Germinal center (tissue), 1 donor: ENCODE measurements at regions not wholly inside any gene's neighbourhood (a gene's known extent, or its start where the extent isn't known, plus 50 kb on each side); places are given as distances from the start of the nearest gene placed in this dataset.
"Not testable (repeated sequence)": the region's sequence is repeated elsewhere in the genome, so short reads cannot be mapped to it uniquely, and the experiment has no call there.

Experiments
- DNase-seq: peaks from one replicate; pipeline ENCODE4 v3.0.0; 2012; ENCODE audit warnings: mixed read lengths, low spot score

GRCh38 chr2:64743739-64744330 is 90.1 kb upstream of the SERTAD2 start:
- DNase-seq = no peak

- no peak for DNase-seq
These were observed 91.8 kb upstream of the SERTAD2 start for GRCh38 chr2:64745562-64745961.

- not testable (repeated sequence) for DNase-seq
These were observed 94.0 kb upstream of the SERTAD2 start for GRCh38 chr2:64747690-64748091.

- DNase-seq = no peak
These were observed 94.4 kb upstream of the SERTAD2 start for GRCh38 chr2:64748147-64748546.

- DNase-seq = no peak
These were observed 94.8 kb upstream of the SERTAD2 start for GRCh38 chr2:64748561-64748960.

GRCh38 chr2:64749446-64749845 is 95.7 kb upstream of the SERTAD2 start:
- no peak for DNase-seq

- DNase-seq = peak; percentile 24
These were observed 96.5 kb upstream of the SERTAD2 start for GRCh38 chr2:64750001-64750816.

GRCh38 chr2:64750817-64751285 is 97.1 kb upstream of the SERTAD2 start:
- peak; percentile 98 for DNase-seq

GRCh38 chr2:64751286-64752260 is 97.9 kb upstream of the SERTAD2 start:
- peak; percentile 13 for DNase-seq

- DNase-seq = no peak
These were observed 99.7 kb upstream of the SERTAD2 start for GRCh38 chr2:64753399-64753798.

- no peak for DNase-seq
These were observed 100.9 kb upstream of the SERTAD2 start for GRCh38 chr2:64754570-64754969.

- DNase-seq = no peak
These were observed 103.4 kb upstream of the SERTAD2 start for GRCh38 chr2:64757126-64757525.

GRCh38 chr2:64760128-64760527 is 106.4 kb upstream of the SERTAD2 start:
- DNase-seq = no peak

- DNase-seq = no peak
These were observed 108.7 kb upstream of the SERTAD2 start for GRCh38 chr2:64762301-64762997.

GRCh38 chr2:64763126-64763525 is 109.4 kb upstream of the SERTAD2 start:
- no peak for DNase-seq

GRCh38 chr2:64765160-64765805 is 111.6 kb upstream of the SERTAD2 start:
- DNase-seq = no peak

GRCh38 chr2:64766841-64767669 is 113.3 kb upstream of the SERTAD2 start:
- DNase-seq = peak; percentile 43

GRCh38 chr2:64767670-64768468 is 114.2 kb upstream of the SERTAD2 start:
- DNase-seq = peak; percentile 82

GRCh38 chr2:64768491-64769005 is 114.8 kb upstream of the SERTAD2 start:
- peak; percentile 50 for DNase-seq
